ENCODE measurements at regions not wholly inside any gene's neighbourhood (a gene's known extent, or its start where the extent isn't known, plus 50 kb on each side); places are given as distances from the start of the nearest gene placed in this dataset.

DNA sequence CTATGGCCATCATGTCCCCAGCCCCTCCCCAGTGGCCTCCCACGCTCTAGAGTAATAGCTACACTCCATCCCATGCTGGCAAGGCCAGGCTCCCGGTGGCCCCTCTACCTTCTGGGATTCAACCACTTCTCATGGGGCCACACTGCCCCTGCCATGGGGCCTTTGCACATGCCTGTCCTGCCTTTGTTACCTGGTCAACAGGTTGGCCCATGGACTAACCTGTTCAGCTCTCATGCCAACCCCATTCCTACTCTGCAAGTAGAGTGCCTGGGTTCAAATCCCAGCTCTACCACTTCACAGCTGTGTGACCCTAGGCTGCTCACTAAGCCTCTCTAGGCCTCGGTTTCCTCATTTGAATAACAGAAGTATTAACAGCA lies 98.5 kb downstream of the RFLNA start:
- TF ChIP-seq EZH2 (IDR thresholded peaks at IDR 0.05; ENCODE audit: insufficient read depth, poor library complexity, severe bottlenecking) (no peak), EZH2phosphoT487 (IDR thresholded peaks at IDR 0.05; ENCODE audit: insufficient read depth, low read depth) (no peak)

Measured in GM23248 (cell line).